HG02642 (cell line): ENCODE measurements at regions not wholly inside any gene's neighbourhood (a gene's known extent, or its start where the extent isn't known, plus 50 kb on each side); places are given as distances from the start of the nearest gene placed in this dataset.

Experiments used
- ATAC-seq: cut with Tn5 transposase; IDR thresholded peaks from one replicate; pipeline ENCODE4 v1.9.1; 2021; ENCODE audit warnings: mild to moderate bottlenecking; ENCODE audit not compliant: unreplicated experiment, poor library complexity

GRCh38 chr21:36624105-36624504, 74.8 kb upstream of the SIM2 start:
- no peak for ATAC-seq

- ATAC-seq = no peak
Measured at GRCh38 chr21:36626791-36627190, 72.1 kb upstream of the SIM2 start.

DNA sequence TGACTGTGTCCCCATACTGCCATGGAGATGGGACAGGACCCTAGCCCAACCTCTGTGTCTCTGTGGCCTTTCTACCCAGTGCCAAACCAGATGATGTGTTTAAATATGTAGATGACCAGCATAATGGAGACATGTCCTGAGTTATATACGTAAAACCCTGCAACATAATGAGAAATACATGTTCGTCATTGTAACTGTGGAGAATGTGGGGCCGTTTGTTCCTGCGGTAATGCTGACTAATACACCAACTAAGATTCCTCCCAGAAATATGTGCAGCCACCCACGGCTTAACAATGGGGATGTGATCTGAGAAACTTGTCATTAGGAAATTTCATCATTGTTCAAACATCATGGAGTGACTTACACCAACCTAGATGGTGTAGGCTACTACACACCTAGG, 71.7 kb upstream of the SIM2 start:
- ATAC-seq = no peak

DNA sequence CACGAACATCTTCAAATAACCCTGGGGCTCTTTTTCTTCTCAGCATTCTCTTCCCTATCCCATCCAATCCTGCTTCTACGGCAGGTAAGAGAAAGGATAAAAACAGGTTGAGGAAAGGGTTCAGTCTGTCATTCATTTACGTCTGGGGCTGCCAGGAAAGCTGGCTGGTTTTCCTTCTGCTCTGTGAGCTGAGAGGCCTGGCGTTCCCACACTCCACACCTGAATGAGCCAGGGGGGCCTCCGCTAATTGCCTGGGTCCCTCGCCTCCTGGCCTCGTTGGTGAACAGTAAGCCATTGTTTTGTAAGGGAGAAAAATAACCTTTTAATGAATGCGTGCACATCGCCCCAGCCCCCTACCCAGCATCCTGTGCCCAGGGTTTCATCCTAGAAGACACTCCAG, 70.8 kb upstream of the SIM2 start:
- ATAC-seq = no peak

DNA sequence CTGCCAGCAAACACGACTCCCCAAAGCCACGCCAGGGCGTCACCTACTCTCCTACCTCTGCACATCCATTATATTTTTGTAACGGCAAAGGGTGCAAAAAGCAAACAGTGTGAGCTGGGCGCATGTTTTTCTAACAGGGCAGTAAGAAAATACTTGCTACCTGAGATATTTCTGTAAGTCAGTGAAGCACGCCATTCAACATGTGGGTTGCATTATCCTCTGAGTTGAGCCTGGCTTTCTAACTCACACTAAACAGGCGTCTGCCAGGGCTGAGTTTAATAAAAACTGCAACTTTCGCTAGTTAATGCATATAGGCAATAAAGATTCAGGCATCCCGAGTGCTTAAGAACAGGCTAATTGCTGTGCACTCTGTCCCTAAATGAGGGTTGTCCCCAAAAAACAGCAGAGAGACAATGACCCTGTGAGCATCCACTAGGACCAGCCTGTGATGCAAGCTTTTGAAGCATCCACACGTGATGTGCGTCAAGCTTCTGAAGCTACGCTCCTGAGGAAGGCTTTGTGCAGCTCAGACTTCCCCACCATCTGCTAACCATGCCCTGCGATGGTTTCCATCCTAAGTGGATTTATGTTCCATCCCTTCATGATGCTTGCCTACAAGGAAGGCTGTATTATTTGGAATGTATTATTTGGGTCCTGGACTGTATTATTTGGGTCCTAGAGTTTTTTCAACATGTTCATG, 70.0 kb upstream of the SIM2 start:
- ATAC-seq = no peak

DNA sequence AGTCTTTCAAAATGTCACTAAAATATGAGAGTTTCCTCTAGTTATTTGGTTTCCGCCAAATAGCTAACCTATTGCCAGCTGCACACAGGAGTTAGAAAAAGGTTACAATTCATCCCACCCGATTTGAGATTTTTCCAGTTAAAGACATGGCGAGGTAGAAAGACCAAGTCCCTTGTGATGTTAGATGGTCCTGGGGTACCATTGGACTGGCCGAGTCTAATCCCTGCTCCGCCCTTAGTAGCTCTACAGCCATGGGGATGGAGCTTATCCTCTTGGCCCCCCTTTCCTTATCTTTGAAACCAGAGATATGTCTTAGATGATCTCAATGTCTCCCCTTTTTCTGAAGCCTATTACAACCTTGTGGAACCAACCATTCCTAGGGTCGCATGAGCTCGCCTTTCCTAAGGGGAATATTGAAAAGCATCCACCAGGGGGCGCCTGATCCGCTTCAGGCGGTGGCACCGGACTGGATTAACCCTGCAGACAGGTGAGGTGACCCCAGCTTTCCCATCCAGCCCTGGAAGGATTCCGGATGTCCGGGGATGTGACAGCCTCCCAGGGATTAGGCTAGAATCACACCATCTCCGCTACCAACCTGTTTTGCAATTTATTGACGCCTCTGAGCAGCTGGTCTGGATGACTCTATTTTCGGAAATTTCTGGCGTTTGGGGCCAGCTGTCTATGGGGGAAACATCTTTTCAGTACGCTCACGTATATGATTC, 68.3 kb upstream of the SIM2 start:
- no peak for ATAC-seq

DNA sequence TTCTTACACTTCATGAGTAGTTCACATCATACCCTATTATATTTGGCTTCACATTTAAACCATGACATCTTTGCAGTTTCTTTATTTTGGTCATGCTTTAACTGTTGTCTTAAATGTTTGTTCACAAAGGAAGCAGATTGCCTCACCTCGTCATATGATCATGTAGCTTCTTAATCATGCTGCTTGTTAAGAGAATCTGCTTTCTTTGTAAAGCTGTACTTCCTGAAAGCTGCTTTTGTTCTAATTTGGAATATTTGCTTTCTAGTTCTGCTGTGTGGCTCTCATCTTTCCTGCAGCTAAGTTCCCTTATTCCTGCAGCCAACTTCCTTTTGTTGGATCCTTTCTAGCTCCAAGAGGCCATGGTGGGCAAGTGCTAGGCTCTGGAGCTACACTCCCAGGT, 62.9 kb upstream of the SIM2 start:
- ATAC-seq = no peak

- no peak for ATAC-seq
Measured at GRCh38 chr21:36636439-36636838, 62.5 kb upstream of the SIM2 start.

DNA sequence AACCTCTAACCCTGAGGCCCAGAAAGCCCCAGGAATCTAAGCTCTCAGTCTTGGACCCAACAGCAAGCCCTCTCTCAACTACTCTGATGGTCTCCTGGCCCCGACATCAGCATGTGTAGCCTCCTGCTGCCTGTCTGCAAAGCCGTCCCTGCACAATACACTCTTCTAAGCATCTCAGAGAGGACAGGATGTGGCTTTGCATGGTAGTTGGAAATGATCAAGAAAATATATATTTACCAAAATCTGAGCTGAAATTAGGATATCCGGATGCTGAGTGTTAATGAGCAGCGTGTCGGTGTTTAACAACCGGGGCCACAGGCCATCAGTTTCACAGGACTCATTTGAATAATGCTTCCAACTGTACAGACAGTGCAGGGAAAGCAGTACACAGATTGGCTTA, 59.1 kb upstream of the SIM2 start:
- no peak for ATAC-seq

DNA sequence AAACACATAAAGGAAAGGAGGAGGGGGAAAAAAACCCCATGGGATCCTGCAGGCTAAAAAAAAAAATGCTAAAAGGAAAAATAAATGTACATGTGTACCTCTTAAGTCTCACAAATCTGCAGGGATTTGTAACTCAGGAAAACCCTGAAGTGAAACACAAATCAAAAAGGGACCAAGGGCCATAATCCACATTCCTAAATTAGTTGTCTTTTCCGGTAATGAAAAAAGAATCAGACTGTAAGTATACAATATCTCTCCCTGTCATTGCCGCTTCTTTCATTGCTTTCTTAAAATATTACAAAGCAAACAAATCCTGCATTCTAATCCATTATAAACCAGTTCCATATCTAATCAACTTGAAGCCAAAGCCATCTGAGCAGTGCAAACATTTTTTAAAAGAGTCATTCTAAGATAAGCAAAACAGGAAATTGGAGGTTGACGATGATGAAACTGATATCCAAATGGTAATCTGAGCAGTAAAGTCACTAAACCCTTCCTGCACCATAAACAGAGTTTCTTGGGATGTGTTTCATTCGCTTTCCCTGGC, 58.7 kb upstream of the SIM2 start:
- no peak for ATAC-seq

DNA sequence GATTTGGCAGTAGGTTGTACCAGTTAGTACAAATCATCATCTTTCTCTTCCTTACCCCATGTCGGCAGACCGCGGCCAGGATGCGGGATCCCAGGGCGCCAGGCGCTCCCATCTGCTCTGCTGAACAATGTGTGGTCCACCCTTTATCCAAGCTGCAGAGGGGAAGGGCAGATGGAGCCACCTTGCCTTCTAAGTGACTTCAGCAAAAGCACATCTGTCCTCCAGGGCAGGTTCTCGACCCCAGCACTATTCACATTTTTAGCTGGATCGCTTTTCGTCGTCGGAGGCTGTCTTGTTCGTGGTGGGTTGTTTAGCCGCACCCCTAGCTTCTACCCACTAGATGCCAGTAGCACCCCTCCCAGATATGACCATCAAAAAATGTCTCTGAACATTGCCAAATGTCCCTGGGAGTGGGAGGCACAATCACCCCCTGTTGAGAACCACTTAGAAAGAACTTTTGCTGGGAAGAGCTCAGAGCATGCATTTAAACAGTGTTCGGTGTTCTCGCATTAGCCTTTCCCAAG, 58.1 kb upstream of the SIM2 start:
- ATAC-seq = no peak

DNA sequence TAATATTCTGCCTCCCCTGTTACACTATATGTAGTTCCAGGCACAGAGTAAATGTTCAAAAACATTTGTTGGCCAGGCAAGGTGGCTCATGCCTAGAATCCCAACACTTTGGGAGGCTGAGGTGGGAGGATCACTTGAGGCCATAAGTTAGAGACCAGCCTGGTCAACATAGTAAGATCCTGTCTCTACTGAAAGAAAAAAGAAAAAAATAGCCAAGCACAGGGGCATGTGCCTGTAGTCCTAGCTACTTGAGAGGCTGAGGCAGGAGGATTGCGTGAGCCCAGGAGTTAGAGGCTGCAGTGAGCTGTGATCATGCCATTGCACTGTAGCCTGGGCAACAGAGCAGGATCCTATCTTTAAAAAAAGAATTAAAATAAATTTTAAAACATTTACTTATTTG, 57.6 kb upstream of the SIM2 start:
- no peak for ATAC-seq

DNA sequence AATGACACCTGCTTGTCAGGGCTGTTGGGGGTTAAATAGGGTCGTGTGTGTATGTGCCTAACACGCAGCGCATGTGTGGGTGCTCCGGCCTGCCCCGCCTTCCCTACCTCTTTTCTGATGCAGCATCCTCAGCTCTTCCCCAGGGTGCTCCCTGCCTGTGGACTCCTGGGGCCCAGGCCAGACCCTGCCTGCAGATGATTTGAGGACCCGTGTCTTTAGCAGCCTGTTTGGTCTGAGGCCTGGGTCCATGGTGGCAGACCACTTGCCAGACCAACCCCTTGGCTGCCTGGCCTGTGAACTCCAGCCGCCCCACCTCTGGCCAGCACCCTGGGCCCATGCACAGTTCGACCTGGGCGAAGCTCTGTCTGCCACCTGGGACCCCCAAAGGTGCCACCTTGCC, 57.0 kb upstream of the SIM2 start:
- no peak for ATAC-seq

- no peak for ATAC-seq
Measured at GRCh38 chr21:36642777-36643176, 56.1 kb upstream of the SIM2 start.

- no peak for ATAC-seq
Measured at GRCh38 chr21:36643374-36644250, 55.3 kb upstream of the SIM2 start.

- no peak for ATAC-seq
Measured at GRCh38 chr21:36646011-36646410, 52.9 kb upstream of the SIM2 start.

DNA sequence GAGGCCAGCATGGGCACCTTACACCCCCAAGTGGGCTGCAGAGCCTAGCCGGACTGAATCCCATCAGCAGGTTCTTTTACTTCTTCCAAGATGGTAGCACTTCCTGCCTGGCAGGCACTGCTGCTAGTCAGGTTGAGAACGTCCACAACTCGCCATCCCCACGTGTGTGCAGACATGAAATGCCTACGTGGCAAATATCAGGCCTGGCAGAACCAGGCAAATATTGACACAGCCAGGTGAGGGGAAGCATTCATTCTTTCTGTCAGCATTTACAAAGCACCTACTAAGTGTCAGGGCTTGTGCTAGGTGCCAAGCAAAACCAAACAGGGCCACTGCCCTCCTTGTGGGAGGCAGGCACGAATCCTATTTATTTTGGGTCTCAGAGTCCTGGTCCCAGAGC, 52.3 kb upstream of the SIM2 start:
- ATAC-seq = no peak

DNA sequence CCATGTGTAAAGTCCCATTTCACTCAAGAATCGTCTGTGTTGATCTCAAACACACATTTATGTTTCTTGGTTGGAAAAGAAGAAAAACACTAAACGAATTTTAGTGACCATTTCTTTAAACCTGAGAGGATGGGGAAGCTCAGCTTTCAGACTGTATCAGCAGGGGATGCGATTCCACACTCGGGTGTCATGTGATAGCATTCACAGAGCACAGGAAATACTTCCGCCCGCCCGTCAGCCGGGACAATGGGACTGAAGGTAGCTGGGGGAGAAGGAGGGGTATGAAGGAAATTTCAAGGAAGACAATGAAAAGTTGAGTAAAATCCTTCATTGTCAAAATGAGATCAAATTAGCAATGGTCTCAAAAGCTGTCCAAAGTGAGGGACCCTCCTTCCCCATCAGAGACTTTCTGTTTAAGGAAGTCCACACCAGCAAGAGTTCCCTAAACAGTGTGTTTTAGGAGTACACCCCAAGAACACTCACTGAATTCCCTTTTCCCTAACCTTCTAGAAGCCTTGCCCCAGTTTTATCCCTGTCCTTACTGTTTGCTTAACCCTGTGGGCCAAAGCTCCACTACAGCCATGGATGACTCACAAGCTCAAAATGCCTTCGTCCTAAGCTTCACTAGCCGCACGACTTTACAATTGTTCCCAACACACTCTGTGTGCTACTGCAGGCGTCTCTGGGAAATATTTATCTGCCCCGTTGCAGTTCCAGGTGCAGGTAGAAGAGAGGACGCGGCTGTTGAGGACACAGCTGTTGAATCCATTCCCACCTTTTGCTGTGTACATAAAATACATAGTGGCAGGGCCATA, 51.4 kb upstream of the SIM2 start:
- no peak for ATAC-seq
